Osteoblast (primary cell): ENCODE measurements at regions not wholly inside any gene's neighbourhood (a gene's known extent, or its start where the extent isn't known, plus 50 kb on each side); places are given as distances from the start of the nearest gene placed in this dataset.

Source experiments
- DNase-seq: peaks from one replicate; pipeline ENCODE4 v3.0.0; 2011; ENCODE audit warnings: low spot score, mixed read lengths; ENCODE audit not compliant: insufficient read length; ENCODE audit errors: missing footprints
- H2AFZ ChIP-seq: 2 replicates; pipeline ENCODE4 v1.6.0; 2011; ENCODE audit warnings: mild to moderate bottlenecking, low read length
- H3K27ac ChIP-seq: 2 replicates; pipeline ENCODE4 v1.5.1; 2011; ENCODE audit warnings: mild to moderate bottlenecking, low read depth, low read length, moderate library complexity
- H3K27me3 ChIP-seq: 2 replicates; pipeline ENCODE4 v1.6.0; 2012; ENCODE audit warnings: mild to moderate bottlenecking, control low read depth, inconsistent platforms, low read length, moderate library complexity; ENCODE audit not compliant: insufficient read depth
- H3K36me3 ChIP-seq: 2 replicates; pipeline ENCODE4 v1.5.1; 2011; ENCODE audit warnings: mild to moderate bottlenecking, low read length, control low read depth, moderate library complexity; ENCODE audit not compliant: insufficient read depth
- H3K4me1 ChIP-seq: 2 replicates; pipeline ENCODE4 v1.5.1; 2011; ENCODE audit warnings: mild to moderate bottlenecking, low read length, control low read depth, moderate library complexity; ENCODE audit not compliant: insufficient read depth
- H3K4me2 ChIP-seq: 2 replicates; pipeline ENCODE4 v1.6.0; 2011; ENCODE audit warnings: mild to moderate bottlenecking, low read length; ENCODE audit not compliant: insufficient read depth
- H3K4me3 ChIP-seq: fragments of 200-600 bp; sonication (generic); 3 replicates; pipeline ENCODE4 v1.5.1; 2012; ENCODE audit warnings: mild to moderate bottlenecking, low read length, inconsistent platforms; ENCODE audit not compliant: insufficient read depth
- H3K79me2 ChIP-seq: 2 replicates; pipeline ENCODE4 v1.6.0; 2012; ENCODE audit warnings: mild to moderate bottlenecking, low read length, control low read depth, inconsistent platforms; ENCODE audit not compliant: insufficient read depth
- H3K9me3 ChIP-seq: 2 replicates; pipeline ENCODE4 v1.5.1; 2011; ENCODE audit warnings: low read depth, low read length, control low read depth
- H4K20me1 ChIP-seq: 2 replicates; pipeline ENCODE4 v1.6.0; 2012; ENCODE audit warnings: mild to moderate bottlenecking, low read length, control low read depth; ENCODE audit not compliant: insufficient read depth
- CTCF ChIP-seq: IDR thresholded peaks from 2 replicates; pipeline ENCODE4 v1.5.1; 2011; ENCODE audit warnings: mild to moderate bottlenecking, low read depth, low read length, moderate library complexity; ENCODE audit errors: extremely low read depth

GRCh38 chr9:86767373-86767772 is 179.9 kb downstream of the GAS1 start:
- H3K4me1 ChIP-seq = peaks cover 5% of the 10 kb centered on the region
- H3K36me3 ChIP-seq = no peaks in the 10 kb centered on the region
- no peak overlapping the region for H2AFZ ChIP-seq
- no peak for TF ChIP-seq CTCF
- peak overlapping the region; percentile 15 for H3K27ac ChIP-seq
- peaks cover 8% of the 10 kb centered on the region for H3K27me3 ChIP-seq
- H3K4me2 ChIP-seq = no peak overlapping the region
- H3K9me3 ChIP-seq = no peaks in the 10 kb centered on the region
- H3K4me3 ChIP-seq = no peak overlapping the region
- DNase-seq = peak; percentile 30
- H3K79me2 ChIP-seq = no peaks in the 10 kb centered on the region
- no peaks in the 10 kb centered on the region for H4K20me1 ChIP-seq

GRCh38 chr9:86766912-86767311 is 180.4 kb downstream of the GAS1 start:
- no peaks in the 10 kb centered on the region for H4K20me1 ChIP-seq
- H3K4me3 ChIP-seq = no peak overlapping the region
- no peak overlapping the region for H3K4me2 ChIP-seq
- peaks cover 5% of the 10 kb centered on the region for H3K4me1 ChIP-seq
- no peaks in the 10 kb centered on the region for H3K79me2 ChIP-seq
- H2AFZ ChIP-seq = no peak overlapping the region
- peak; percentile 93 for DNase-seq
- TF ChIP-seq CTCF = no peak
- no peaks in the 10 kb centered on the region for H3K9me3 ChIP-seq
- peak overlapping the region; percentile 15 for H3K27ac ChIP-seq
- no peaks in the 10 kb centered on the region for H3K36me3 ChIP-seq
- peaks cover 5% of the 10 kb centered on the region for H3K27me3 ChIP-seq

GRCh38 chr9:86766511-86766910 is 180.8 kb downstream of the GAS1 start:
- Histone ChIP-seq H4K20me1 (no peaks in the 10 kb centered on the region), H3K27me3 (peaks cover 5% of the 10 kb centered on the region), H3K4me2 (no peak overlapping the region), H3K27ac (no peak overlapping the region), H3K4me1 (peaks cover 5% of the 10 kb centered on the region), H2AFZ (no peak overlapping the region), H3K79me2 (no peaks in the 10 kb centered on the region), H3K9me3 (no peaks in the 10 kb centered on the region), H3K36me3 (no peaks in the 10 kb centered on the region), H3K4me3 (no peak overlapping the region)
- TF ChIP-seq CTCF = no peak
- DNase-seq = no peak

- Histone ChIP-seq H3K27me3 (peaks cover 2% of the 10 kb centered on the region), H2AFZ (no peak overlapping the region), H3K4me1 (peaks cover 5% of the 10 kb centered on the region), H4K20me1 (no peaks in the 10 kb centered on the region), H3K79me2 (no peaks in the 10 kb centered on the region), H3K36me3 (no peaks in the 10 kb centered on the region), H3K4me3 (no peak overlapping the region), H3K9me3 (no peaks in the 10 kb centered on the region), H3K27ac (no peak overlapping the region), H3K4me2 (no peak overlapping the region)
- no peak for DNase-seq
- no peak for TF ChIP-seq CTCF
Observed at GRCh38 chr9:86765746-86766430, 181.4 kb downstream of the GAS1 start.
